GM23338 (cell line): ENCODE measurements at regions not wholly inside any gene's neighbourhood (a gene's known extent, or its start where the extent isn't known, plus 50 kb on each side); places are given as distances from the start of the nearest gene placed in this dataset.

Source experiments
- ATAC-seq: fragments of 200-7000 bp; cut with Tn5 transposase; 3 replicates; pipeline ENCODE4 v1.9.1; 2020
- DNase-seq: peaks from one replicate; pipeline ENCODE4 v3.0.0-alpha.2; 2015; ENCODE audit warnings: low spot score
- H2AFZ ChIP-seq: fragments of 200-600 bp; sonication (generic); 2 replicates; pipeline ENCODE4 v1.8.0; 2016; ENCODE audit warnings: antibody characterized with exemption, mild to moderate bottlenecking, moderate library complexity
- H3F3A ChIP-seq: fragments of 200-600 bp; sonication (generic); replicated peaks from 2 replicates; pipeline ENCODE4 v1.8.0; 2017; ENCODE audit warnings: antibody characterized with exemption, mixed run types, low read depth
- H3K27ac ChIP-seq: fragments of 200-600 bp; sonication (generic); 2 replicates; pipeline ENCODE4 v1.6.1; 2016; ENCODE audit warnings: low read depth
- H3K27me3 ChIP-seq: fragments of 200-600 bp; sonication (generic); 2 replicates; pipeline ENCODE4 v1.8.0; 2016; ENCODE audit warnings: mild to moderate bottlenecking, mixed run types, moderate library complexity; ENCODE audit not compliant: insufficient read depth
- H3K36me3 ChIP-seq: fragments of 200-600 bp; sonication (generic); 2 replicates; pipeline ENCODE4 v1.8.0; 2016; ENCODE audit warnings: mild to moderate bottlenecking; ENCODE audit not compliant: insufficient read depth
- H3K4me1 ChIP-seq: fragments of 200-600 bp; sonication (generic); 2 replicates; pipeline ENCODE4 v1.8.0; 2016; ENCODE audit warnings: mild to moderate bottlenecking, moderate library complexity; ENCODE audit not compliant: insufficient read depth
- H3K4me2 ChIP-seq: fragments of 200-600 bp; sonication (generic); 2 replicates; pipeline ENCODE4 v1.7.1; 2017; ENCODE audit warnings: mixed run types
- H3K4me3 ChIP-seq: fragments of 200-600 bp; sonication (generic); 2 replicates; pipeline ENCODE4 v1.6.1; 2016; ENCODE audit warnings: mixed run types
- H3K79me2 ChIP-seq: fragments of 200-600 bp; sonication (generic); replicated peaks from 2 replicates; pipeline ENCODE4 v1.8.0; 2017; ENCODE audit warnings: mild to moderate bottlenecking; ENCODE audit not compliant: insufficient read depth
- H3K9me2 ChIP-seq: fragments of 200-600 bp; sonication (generic); 2 replicates; pipeline ENCODE4 v1.8.0; 2017; ENCODE audit not compliant: insufficient read depth
- H4K20me1 ChIP-seq: fragments of 200-600 bp; sonication (generic); replicated peaks from 2 replicates; pipeline ENCODE4 v1.8.0; 2017; ENCODE audit warnings: mild to moderate bottlenecking; ENCODE audit not compliant: insufficient read depth
- H3K27ac Mint-ChIP-seq: 2 replicates; pipeline ENCODE4 v1.8.0; 2020; ENCODE audit warnings: inconsistent platforms, mild to moderate bottlenecking, moderate library complexity, mixed read lengths
- H3K27me3 Mint-ChIP-seq: 3 replicates; pipeline ENCODE4 v1.8.0; 2022; ENCODE audit warnings: low read depth, mild to moderate bottlenecking, moderate library complexity, mixed read lengths, inconsistent platforms; ENCODE audit not compliant: insufficient read depth, poor library complexity
- H3K36me3 Mint-ChIP-seq: 3 replicates; pipeline ENCODE4 v1.8.0; 2021; ENCODE audit warnings: low read depth, mild to moderate bottlenecking, inconsistent platforms, moderate library complexity, mixed read lengths
- H3K4me1 Mint-ChIP-seq: 3 replicates; pipeline ENCODE4 v1.8.0; 2020; ENCODE audit warnings: mild to moderate bottlenecking, inconsistent platforms, mixed read lengths
- H3K4me3 Mint-ChIP-seq: 3 replicates; pipeline ENCODE4 v1.8.0; 2021; ENCODE audit warnings: moderate library complexity, mild to moderate bottlenecking, inconsistent platforms, mixed read lengths
- H3K9me3 Mint-ChIP-seq: 3 replicates; pipeline ENCODE4 v1.8.0; 2020; ENCODE audit warnings: moderate library complexity, mild to moderate bottlenecking, inconsistent platforms, mixed read lengths
- CREB1 ChIP-seq: fragments of 250-450 bp; sonication (Bioruptor Pico); IDR thresholded peaks from 2 replicates; pipeline ENCODE4 v1.5.0; 2020; ENCODE audit warnings: low read depth, mild to moderate bottlenecking, moderate library complexity
- CTCF ChIP-seq, 2 experiments: fragments of 200-600 bp in 1 of 2; sonication (generic) in 1 of 2; conservative IDR thresholded peaks; 2 replicates each; pipeline versions ENCODE4 v1.5.1 to v1.6.1; 2016 to 2017; ENCODE audit warnings: antibody characterized with exemption in 2 of 2, low read depth in 2 of 2, mild to moderate bottlenecking in 2 of 2, moderate library complexity in 1 of 2
- ETS1 ChIP-seq: IDR thresholded peaks from 2 replicates; pipeline ENCODE4 v1.6.1; 2016; ENCODE audit warnings: antibody characterized with exemption
- EZH2 ChIP-seq: fragments of 200-600 bp; sonication (generic); IDR thresholded peaks from one replicate; pipeline ENCODE4 v1.8.0; 2017; ENCODE audit warnings: antibody characterized with exemption, mild to moderate bottlenecking, low read depth; ENCODE audit not compliant: unreplicated experiment
- EZH2phosphoT487 ChIP-seq: fragments of 200-600 bp; sonication (generic); IDR thresholded peaks from one replicate; pipeline ENCODE4 v1.8.1; 2018; ENCODE audit warnings: antibody characterized with exemption; ENCODE audit not compliant: unreplicated experiment
- JUNB ChIP-seq: IDR thresholded peaks from one replicate; pipeline ENCODE4 v1.6.1; 2016; ENCODE audit warnings: antibody characterized with exemption; ENCODE audit not compliant: unreplicated experiment
- NANOG ChIP-seq: IDR thresholded peaks from 2 replicates; pipeline ENCODE4 v1.6.1; 2016; ENCODE audit warnings: antibody characterized with exemption, borderline replicate concordance
- POLR2AphosphoS5 ChIP-seq: IDR thresholded peaks from 2 replicates; pipeline ENCODE4 v1.6.1; 2016; ENCODE audit warnings: antibody characterized with exemption, low read depth
- STAT1 ChIP-seq: IDR thresholded peaks from one replicate; pipeline ENCODE4 v1.6.1; 2016; ENCODE audit warnings: antibody characterized with exemption; ENCODE audit not compliant: unreplicated experiment
- ZNF114 ChIP-seq: fragments of 250-450 bp; sonication (Bioruptor Pico); IDR thresholded peaks from 2 replicates; pipeline ENCODE4 v1.5.0; 2020; ENCODE audit warnings: mild to moderate bottlenecking, moderate library complexity
- ZNF331 ChIP-seq: fragments of 250-450 bp; sonication (Bioruptor Pico); IDR thresholded peaks from 2 replicates; pipeline ENCODE4 v1.5.0; 2020; ENCODE audit warnings: low read depth, mild to moderate bottlenecking, moderate library complexity

- TF ChIP-seq CTCF (conservative IDR thresholded peaks at IDR 0.05; ENCODE audit: low read depth in 2 of 2) (peak in 1 of 2 experiments; percentile 42; a peak in 2 of 4 replicates), ZNF331 (CRISPR knock-in tag) (no peak)
- H3K27me3 Mint-ChIP-seq = no peaks in the 10 kb centered on the region
- H3K4me3 Mint-ChIP-seq = no peak overlapping the region
- no peaks in the 10 kb centered on the region; the same call in 2 of the 3 replicates for H3K36me3 Mint-ChIP-seq
- ATAC-seq = peak; percentile 43; the same call in 1 of the 3 replicates
- Histone ChIP-seq H3F3A (no peaks in the 10 kb centered on the region), H2AFZ (no peak overlapping the region), H3K36me3 (no peaks in the 10 kb centered on the region), H3K9me2 (0 out of 2 replicates have a peak, but pooled peaks cover 10% of the 10 kb centered on the region), H3K4me1 (no peaks in the 10 kb centered on the region), H3K79me2 (no peaks in the 10 kb centered on the region), H3K27me3 (no peaks in the 10 kb centered on the region), H3K27ac (no peak overlapping the region), H3K4me3 (no peak overlapping the region), H4K20me1 (no peaks in the 10 kb centered on the region), H3K4me2 (no peak overlapping the region)
- H3K9me3 Mint-ChIP-seq = no peaks in the 10 kb centered on the region; the same call in 2 of the 3 replicates
- H3K4me1 Mint-ChIP-seq = no peaks in the 10 kb centered on the region
- DNase-seq = no peak
- H3K27ac Mint-ChIP-seq = no peak overlapping the region
These were observed 95.0 kb downstream of the C12orf75 start for GRCh38 chr12:105425254-105426174.

- Histone ChIP-seq H3K4me3 (no peak overlapping the region), H3F3A (no peaks in the 10 kb centered on the region), H3K27ac (no peak overlapping the region), H3K27me3 (no peaks in the 10 kb centered on the region), H4K20me1 (no peaks in the 10 kb centered on the region), H3K79me2 (no peaks in the 10 kb centered on the region), H2AFZ (no peak overlapping the region), H3K4me2 (no peak overlapping the region), H3K9me2 (0 out of 2 replicates have a peak, but pooled peaks cover 10% of the 10 kb centered on the region), H3K4me1 (no peaks in the 10 kb centered on the region), H3K36me3 (no peaks in the 10 kb centered on the region)
- no peak overlapping the region for H3K27ac Mint-ChIP-seq
- H3K9me3 Mint-ChIP-seq = no peaks in the 10 kb centered on the region; the same call in 2 of the 3 replicates
- H3K4me3 Mint-ChIP-seq = no peak overlapping the region
- no peak for DNase-seq
- ATAC-seq = no peak
- H3K27me3 Mint-ChIP-seq = no peaks in the 10 kb centered on the region
- H3K36me3 Mint-ChIP-seq = no peaks in the 10 kb centered on the region; the same call in 2 of the 3 replicates
- no peaks in the 10 kb centered on the region for H3K4me1 Mint-ChIP-seq
- TF ChIP-seq CREB1 (CRISPR knock-in tag) (no peak), EZH2phosphoT487 (no peak), CTCF (conservative IDR thresholded peaks at IDR 0.05; ENCODE audit: low read depth in 2 of 2) (no peak), ZNF331 (CRISPR knock-in tag) (no peak), NANOG (no peak), JUNB (no peak), ZNF114 (CRISPR knock-in tag) (no peak), STAT1 (no peak), ETS1 (no peak), POLR2AphosphoS5 (no peak), EZH2 (no peak)
These were observed 96.3 kb downstream of the C12orf75 start for GRCh38 chr12:105426766-105427165.
